ENCODE measurements at regions not wholly inside any gene's neighbourhood (a gene's known extent, or its start where the extent isn't known, plus 50 kb on each side); places are given as distances from the start of the nearest gene placed in this dataset.
"Not testable (repeated sequence)": the region's sequence is repeated elsewhere in the genome, so short reads cannot be mapped to it uniquely, and the experiment has no call there.

GRCh38 chr5:13578311-13579039, 366.0 kb downstream of the DNAH5 start:
- TF ChIP-seq, protein P1, sequence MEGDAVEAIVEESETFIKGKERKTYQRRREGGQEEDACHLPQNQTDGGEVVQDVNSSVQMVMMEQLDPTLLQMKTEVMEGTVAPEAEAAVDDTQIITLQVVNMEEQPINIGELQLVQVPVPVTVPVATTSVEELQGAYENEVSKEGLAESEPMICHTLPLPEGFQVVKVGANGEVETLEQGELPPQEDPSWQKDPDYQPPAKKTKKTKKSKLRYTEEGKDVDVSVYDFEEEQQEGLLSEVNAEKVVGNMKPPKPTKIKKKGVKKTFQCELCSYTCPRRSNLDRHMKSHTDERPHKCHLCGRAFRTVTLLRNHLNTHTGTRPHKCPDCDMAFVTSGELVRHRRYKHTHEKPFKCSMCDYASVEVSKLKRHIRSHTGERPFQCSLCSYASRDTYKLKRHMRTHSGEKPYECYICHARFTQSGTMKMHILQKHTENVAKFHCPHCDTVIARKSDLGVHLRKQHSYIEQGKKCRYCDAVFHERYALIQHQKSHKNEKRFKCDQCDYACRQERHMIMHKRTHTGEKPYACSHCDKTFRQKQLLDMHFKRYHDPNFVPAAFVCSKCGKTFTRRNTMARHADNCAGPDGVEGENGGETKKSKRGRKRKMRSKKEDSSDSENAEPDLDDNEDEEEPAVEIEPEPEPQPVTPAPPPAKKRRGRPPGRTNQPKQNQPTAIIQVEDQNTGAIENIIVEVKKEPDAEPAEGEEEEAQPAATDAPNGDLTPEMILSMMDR (IDR thresholded peaks at IDR 0.05; ENCODE audit: borderline replicate concordance, extremely low read depth, low read length, poor library complexity, severe bottlenecking) = not testable (repeated sequence)
- TF ChIP-seq EZH2 (IDR thresholded peaks at IDR 0.05; ENCODE audit: borderline replicate concordance, low read depth, low read length, severe bottlenecking) = not testable (repeated sequence)
